ENCODE measurements at regions not wholly inside any gene's neighbourhood (a gene's known extent, or its start where the extent isn't known, plus 50 kb on each side); places are given as distances from the start of the nearest gene placed in this dataset.

- no peak overlapping the region for H3K4me3 ChIP-seq (ENCODE audit: low read depth, low read length)
- no peak for TF ChIP-seq CTCF (IDR thresholded peaks at IDR 0.05; ENCODE audit: low read depth, low read length, missing control alignments)
- no peak for DNase-seq (ENCODE audit: low read depth)
Observed at GRCh38 chr12:61531195-61531594, 729.0 kb upstream of the USP15 start.

GRCh38 chr12:61536117-61536516, 724.1 kb upstream of the USP15 start:
- no peak for TF ChIP-seq CTCF (IDR thresholded peaks at IDR 0.05; ENCODE audit: low read depth, low read length, missing control alignments)
- H3K4me3 ChIP-seq (ENCODE audit: low read depth, low read length), result no peak overlapping the region
- no peak for DNase-seq (ENCODE audit: low read depth)

- H3K4me3 ChIP-seq (ENCODE audit: low read depth, low read length), result no peak overlapping the region
- no peak for TF ChIP-seq CTCF (IDR thresholded peaks at IDR 0.05; ENCODE audit: low read depth, low read length, missing control alignments)
- DNase-seq (ENCODE audit: low read depth), result no peak
Observed at GRCh38 chr12:61536525-61536924, 723.7 kb upstream of the USP15 start.

GRCh38 chr12:61538951-61539350, 721.3 kb upstream of the USP15 start:
- no peak for TF ChIP-seq CTCF (IDR thresholded peaks at IDR 0.05; ENCODE audit: low read depth, low read length, missing control alignments)
- DNase-seq (ENCODE audit: low read depth), result no peak
- no peak overlapping the region for H3K4me3 ChIP-seq (ENCODE audit: low read depth, low read length)

GRCh38 chr12:61542551-61542950, 717.7 kb upstream of the USP15 start:
- TF ChIP-seq CTCF (IDR thresholded peaks at IDR 0.05; ENCODE audit: low read depth, low read length, missing control alignments), result no peak
- H3K4me3 ChIP-seq (ENCODE audit: low read depth, low read length), result no peak overlapping the region
- no peak for DNase-seq (ENCODE audit: low read depth)

GRCh38 chr12:61546296-61546695, 713.9 kb upstream of the USP15 start:
- DNase-seq (ENCODE audit: low read depth), result no peak
- no peak overlapping the region for H3K4me3 ChIP-seq (ENCODE audit: low read depth, low read length)
- TF ChIP-seq CTCF (IDR thresholded peaks at IDR 0.05; ENCODE audit: low read depth, low read length, missing control alignments), result no peak

- H3K4me3 ChIP-seq (ENCODE audit: low read depth, low read length), result no peak overlapping the region
- no peak for DNase-seq (ENCODE audit: low read depth)
- TF ChIP-seq CTCF (IDR thresholded peaks at IDR 0.05; ENCODE audit: low read depth, low read length, missing control alignments), result no peak
Observed at GRCh38 chr12:61553091-61553490, 707.1 kb upstream of the USP15 start.
